ENCODE measurements at regions not wholly inside any gene's neighbourhood (a gene's known extent, or its start where the extent isn't known, plus 50 kb on each side); places are given as distances from the start of the nearest gene placed in this dataset.
A peak's percentile ranks its signal among the peaks of the same experiment; 100 is the strongest.

DNA sequence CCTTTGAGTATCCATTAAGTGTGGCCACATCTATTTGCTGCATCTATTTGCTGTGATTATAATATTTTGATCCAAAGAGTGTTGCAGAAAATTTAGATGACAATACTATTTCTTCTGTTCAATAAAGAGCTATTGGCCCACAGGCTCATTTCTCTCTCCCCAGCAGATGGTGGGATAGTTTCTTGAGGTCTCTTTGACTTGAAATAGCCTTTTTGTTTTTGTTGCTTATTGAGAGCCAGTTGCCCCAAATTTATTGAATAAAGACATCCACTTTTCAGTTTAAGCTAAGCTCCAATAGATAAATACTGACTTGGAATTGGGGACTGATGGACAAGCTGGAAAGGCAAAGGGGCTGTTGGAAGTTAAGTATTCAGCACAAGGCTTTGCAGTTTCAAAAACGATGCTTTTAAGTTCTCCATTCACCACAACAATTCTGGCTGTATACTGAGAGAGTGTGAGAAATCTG lies 290.1 kb upstream of the MPDZ start:
- no peaks in the 10 kb centered on the region for H3K9me3 ChIP-seq
- DNase-seq = no peak
- H3K4me1 ChIP-seq = peaks cover 0 to 25% (median 15%) of the 10 kb centered on the region in 4 donors
- no peak overlapping the region for H3K4me3 ChIP-seq
- TF ChIP-seq, protein P1, sequence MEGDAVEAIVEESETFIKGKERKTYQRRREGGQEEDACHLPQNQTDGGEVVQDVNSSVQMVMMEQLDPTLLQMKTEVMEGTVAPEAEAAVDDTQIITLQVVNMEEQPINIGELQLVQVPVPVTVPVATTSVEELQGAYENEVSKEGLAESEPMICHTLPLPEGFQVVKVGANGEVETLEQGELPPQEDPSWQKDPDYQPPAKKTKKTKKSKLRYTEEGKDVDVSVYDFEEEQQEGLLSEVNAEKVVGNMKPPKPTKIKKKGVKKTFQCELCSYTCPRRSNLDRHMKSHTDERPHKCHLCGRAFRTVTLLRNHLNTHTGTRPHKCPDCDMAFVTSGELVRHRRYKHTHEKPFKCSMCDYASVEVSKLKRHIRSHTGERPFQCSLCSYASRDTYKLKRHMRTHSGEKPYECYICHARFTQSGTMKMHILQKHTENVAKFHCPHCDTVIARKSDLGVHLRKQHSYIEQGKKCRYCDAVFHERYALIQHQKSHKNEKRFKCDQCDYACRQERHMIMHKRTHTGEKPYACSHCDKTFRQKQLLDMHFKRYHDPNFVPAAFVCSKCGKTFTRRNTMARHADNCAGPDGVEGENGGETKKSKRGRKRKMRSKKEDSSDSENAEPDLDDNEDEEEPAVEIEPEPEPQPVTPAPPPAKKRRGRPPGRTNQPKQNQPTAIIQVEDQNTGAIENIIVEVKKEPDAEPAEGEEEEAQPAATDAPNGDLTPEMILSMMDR (IDR thresholded peaks at IDR 0.05) = no peak
- no peak for TF ChIP-seq POLR2A (IDR thresholded peaks at IDR 0.05)
- no peak for TF ChIP-seq EP300 (IDR thresholded peaks at IDR 0.05)
- 38 to 69% (median 53%) methylated on average over 1 of the region's 1 CpG for WGBS, 5 donors
- no peaks in the 10 kb centered on the region for H3K36me3 ChIP-seq
- intact Hi-C loops (cut with DNase I; ENCODE audit: low total_unique reads) = no loop called here
- H3K27ac ChIP-seq = peak overlapping the region in 3 of 5 donors; percentile 9 to 44 (median 44)
- no peaks in the 10 kb centered on the region for H3K27me3 ChIP-seq

DNA sequence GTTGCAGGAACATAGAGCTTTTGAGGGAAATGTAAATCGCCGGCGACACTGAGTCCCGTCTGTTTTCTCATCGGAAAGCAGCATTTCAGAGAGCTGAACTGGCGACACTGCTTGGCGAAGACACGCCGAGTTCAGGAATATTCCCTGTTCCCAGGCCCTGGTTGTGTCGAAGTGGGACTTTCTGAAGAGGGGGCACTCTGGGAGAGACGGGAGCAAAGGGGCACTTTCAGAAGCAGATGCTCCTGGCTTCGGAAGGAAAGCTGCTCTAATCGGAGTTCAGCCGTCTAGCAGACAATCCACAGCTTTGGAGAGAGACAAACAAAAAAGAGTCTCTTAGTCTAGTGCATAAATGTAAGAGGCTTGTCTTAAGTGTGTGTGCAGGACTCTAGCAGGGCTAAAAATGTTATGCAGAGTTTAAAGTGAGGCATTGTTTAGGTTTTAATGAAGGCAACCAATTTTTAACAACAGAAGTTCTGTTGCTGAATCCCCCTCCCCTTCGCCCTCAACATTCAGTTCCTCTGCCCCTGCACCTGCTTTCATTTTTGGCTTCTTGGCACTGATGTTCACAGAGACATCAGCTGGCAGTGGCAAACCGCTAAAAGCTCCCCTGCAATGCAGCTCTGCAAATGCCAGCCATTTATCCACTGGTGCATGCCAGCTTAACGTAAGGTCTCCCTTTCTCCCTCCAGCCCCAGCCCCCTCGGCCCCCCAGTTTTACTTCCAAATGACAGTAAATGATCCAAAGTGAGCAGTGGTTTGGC lies 289.5 kb upstream of the MPDZ start:
- Histone ChIP-seq H3K27ac (peak overlapping the region in 4 of 5 donors; percentile 56 to 73 (median 66)), H3K36me3 (no peaks in the 10 kb centered on the region)
- WGBS, 5 donors = 14 to 21% (median 16%) methylated on average over 17 to 18 of the region's 18 CpGs

DNA sequence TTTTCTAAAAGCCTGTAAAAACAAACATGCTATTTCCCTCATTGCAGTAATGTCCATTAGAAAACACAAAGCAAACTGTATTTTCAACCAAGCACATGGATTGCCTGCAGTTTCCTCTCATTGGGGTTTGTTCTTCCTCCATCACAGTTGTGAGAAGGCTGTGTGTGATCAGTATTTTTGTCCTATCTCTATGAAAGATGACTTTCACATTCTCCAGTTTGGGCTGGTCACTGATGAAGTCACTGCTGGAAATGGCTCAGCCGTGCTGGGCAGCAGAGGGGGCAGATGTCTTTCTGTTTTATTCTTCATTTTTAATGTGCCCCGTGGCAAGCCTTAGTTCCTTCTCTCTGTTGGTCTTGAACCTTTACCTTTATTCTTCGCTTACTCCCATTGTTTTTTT lies 288.9 kb upstream of the MPDZ start:
- TF ChIP-seq EP300 (IDR thresholded peaks at IDR 0.05) = no peak
- TF ChIP-seq, protein P1 (IDR thresholded peaks at IDR 0.05) = no peak
- no peak for TF ChIP-seq POLR2A (IDR thresholded peaks at IDR 0.05)
- TF ChIP-seq POLR2AphosphoS5 (IDR thresholded peaks at IDR 0.05) = no peak
- Histone ChIP-seq H3K4me1 (peaks cover 0 to 25% (median 15%) of the 10 kb centered on the region in 4 donors), H3K4me3 (peak overlapping the region; percentile 22 to 41 (median 36)), H3K36me3 (no peaks in the 10 kb centered on the region), H3K27me3 (no peaks in the 10 kb centered on the region), H3K9me3 (no peaks in the 10 kb centered on the region), H3K27ac (peak overlapping the region in 4 of 5 donors; percentile 56 to 73 (median 66))
- peak in 1 of 2 donors; percentile 37 for DNase-seq
- intact Hi-C loops (cut with DNase I; ENCODE audit: low total_unique reads) = no loop called here
- 2 to 13% (median 8%) methylated on average over 3 of the region's 3 CpGs for WGBS, 5 donors

More for the DNA sequence above, 289.5 kb upstream of the MPDZ start:
- no peaks in the 10 kb centered on the region for H3K27me3 ChIP-seq
- H3K9me3 ChIP-seq = no peaks in the 10 kb centered on the region
- DNase-seq = peak in 1 of 2 donors; percentile 53
- peaks cover 0 to 25% (median 15%) of the 10 kb centered on the region in 4 donors for H3K4me1 ChIP-seq
- H3K4me3 ChIP-seq = peak overlapping the region; percentile 22 to 41 (median 36)
- no peak for TF ChIP-seq POLR2AphosphoS5 (IDR thresholded peaks at IDR 0.05)
- intact Hi-C loops (cut with DNase I; ENCODE audit: low total_unique reads) = no loop called here

DNA sequence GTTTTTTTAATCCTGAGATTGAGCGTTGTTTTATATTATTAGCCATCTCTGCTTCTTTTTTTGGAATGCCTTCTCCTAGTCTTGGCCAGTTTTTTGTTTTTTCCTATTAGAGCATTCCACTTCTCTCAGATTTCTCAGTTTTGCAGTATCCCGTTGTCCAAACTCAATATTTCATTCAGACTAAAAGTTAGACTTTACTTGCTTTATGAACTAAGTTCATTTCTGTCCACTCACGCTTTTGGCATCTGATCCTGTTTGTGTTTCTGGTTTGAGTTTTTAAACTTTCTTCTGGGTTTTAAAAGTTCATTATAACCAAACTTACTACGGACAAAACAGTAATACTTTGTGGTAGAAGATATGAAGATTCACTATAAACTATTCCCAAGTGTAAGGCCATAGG lies 288.3 kb upstream of the MPDZ start:
- WGBS, 5 donors = 54 to 71% (median 62%) methylated on average over 4 of the region's 4 CpGs
- H3K36me3 ChIP-seq = no peaks in the 10 kb centered on the region
- intact Hi-C loops (cut with DNase I; ENCODE audit: low total_unique reads) = no loop called here
- no peak overlapping the region for H3K4me3 ChIP-seq
- peak overlapping the region in 4 of 5 donors; percentile 11 to 73 (median 66) for H3K27ac ChIP-seq
- H3K9me3 ChIP-seq = no peaks in the 10 kb centered on the region
- H3K4me1 ChIP-seq = peaks cover 0 to 25% (median 15%) of the 10 kb centered on the region in 4 donors
- H3K27me3 ChIP-seq = no peaks in the 10 kb centered on the region
- DNase-seq = peak in 1 of 2 donors; percentile 45
- TF ChIP-seq POLR2A (IDR thresholded peaks at IDR 0.05) (no peak), EP300 (IDR thresholded peaks at IDR 0.05) (no peak), POLR2AphosphoS5 (IDR thresholded peaks at IDR 0.05) (no peak)
- TF ChIP-seq, protein P1 (IDR thresholded peaks at IDR 0.05) = no peak

DNA sequence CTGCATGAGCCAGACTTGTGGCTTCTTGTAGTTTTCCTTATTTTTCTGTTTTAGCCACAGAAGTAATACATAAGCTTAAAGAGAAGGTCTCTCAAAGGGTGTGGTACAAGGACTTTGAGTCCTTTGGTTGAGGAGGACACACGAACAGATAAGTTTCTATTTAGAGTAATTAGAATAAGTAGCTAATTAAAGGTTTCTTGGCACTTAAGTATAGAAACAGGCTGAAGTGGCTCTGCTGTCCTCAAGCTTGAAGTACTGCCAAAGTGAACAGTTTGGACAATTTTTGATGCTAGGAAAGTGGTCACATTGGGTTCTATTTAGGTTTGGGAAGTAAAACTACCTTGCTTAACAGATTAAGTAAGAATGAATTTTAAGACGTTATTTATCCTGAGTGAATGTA lies 278.3 kb upstream of the MPDZ start:
- no peak overlapping the region for H3K27ac ChIP-seq
- no peaks in the 10 kb centered on the region for H3K9me3 ChIP-seq
- H3K36me3 ChIP-seq = no peaks in the 10 kb centered on the region
- H3K4me3 ChIP-seq = no peak overlapping the region
- no peak for DNase-seq
- H3K4me1 ChIP-seq = no peaks in the 10 kb centered on the region
- 38 to 54% (median 41%) methylated on average over 2 of the region's 2 CpGs for WGBS, 5 donors
- intact Hi-C loops (cut with DNase I; ENCODE audit: low total_unique reads) = no loop called here
- TF ChIP-seq EP300 (IDR thresholded peaks at IDR 0.05) (no peak), POLR2AphosphoS5 (IDR thresholded peaks at IDR 0.05) (no peak), POLR2A (IDR thresholded peaks at IDR 0.05) (no peak)
- TF ChIP-seq, protein P1 (IDR thresholded peaks at IDR 0.05) = no peak
- H3K27me3 ChIP-seq = no peaks in the 10 kb centered on the region

Measured in stomach (tissue), 8 donors.